GM18907 (cell line): ENCODE measurements at regions not wholly inside any gene's neighbourhood (a gene's known extent, or its start where the extent isn't known, plus 50 kb on each side); places are given as distances from the start of the nearest gene placed in this dataset.
"Not testable (repeated sequence)": the region's sequence is repeated elsewhere in the genome, so short reads cannot be mapped to it uniquely, and the experiment has no call there.

Experiments
- ATAC-seq: cut with Tn5 transposase; IDR thresholded peaks from one replicate; pipeline ENCODE4 v1.9.1; 2021; ENCODE audit warnings: mild to moderate bottlenecking, moderate library complexity; ENCODE audit not compliant: unreplicated experiment

DNA sequence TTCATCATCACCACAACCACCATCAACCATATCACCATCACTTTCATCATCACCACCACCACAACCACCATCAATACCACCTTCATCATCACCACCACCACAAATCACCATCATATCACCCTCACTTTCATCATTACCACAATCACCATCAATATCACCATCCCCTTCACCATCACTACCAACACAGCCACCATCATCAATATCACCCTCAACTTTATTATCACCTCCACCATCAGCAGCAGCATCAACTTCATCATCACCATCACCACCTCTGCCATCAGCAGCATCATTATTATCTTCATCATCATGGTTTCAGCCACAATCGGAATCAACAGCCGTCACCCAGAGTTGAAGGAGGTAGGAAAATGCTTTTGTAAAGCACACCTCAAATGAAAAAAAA is 225.7 kb upstream of the SULF2 start:
- ATAC-seq = no peak

DNA sequence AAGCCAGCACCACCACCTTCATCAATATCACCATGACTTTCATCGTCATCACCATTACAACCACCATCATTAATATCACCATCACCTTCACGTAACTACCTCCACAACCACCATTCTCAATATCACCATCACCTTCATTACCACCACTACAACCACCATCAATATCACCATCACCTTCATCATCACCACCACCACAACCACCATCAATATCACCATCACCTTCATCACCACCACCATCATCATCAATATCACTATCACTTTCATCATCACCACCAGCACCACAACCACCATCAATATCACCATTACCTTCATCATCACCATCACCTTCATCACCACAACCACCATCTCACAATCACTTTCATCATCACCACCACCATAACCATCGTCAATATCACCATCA is 225.3 kb upstream of the SULF2 start:
- no peak for ATAC-seq

DNA sequence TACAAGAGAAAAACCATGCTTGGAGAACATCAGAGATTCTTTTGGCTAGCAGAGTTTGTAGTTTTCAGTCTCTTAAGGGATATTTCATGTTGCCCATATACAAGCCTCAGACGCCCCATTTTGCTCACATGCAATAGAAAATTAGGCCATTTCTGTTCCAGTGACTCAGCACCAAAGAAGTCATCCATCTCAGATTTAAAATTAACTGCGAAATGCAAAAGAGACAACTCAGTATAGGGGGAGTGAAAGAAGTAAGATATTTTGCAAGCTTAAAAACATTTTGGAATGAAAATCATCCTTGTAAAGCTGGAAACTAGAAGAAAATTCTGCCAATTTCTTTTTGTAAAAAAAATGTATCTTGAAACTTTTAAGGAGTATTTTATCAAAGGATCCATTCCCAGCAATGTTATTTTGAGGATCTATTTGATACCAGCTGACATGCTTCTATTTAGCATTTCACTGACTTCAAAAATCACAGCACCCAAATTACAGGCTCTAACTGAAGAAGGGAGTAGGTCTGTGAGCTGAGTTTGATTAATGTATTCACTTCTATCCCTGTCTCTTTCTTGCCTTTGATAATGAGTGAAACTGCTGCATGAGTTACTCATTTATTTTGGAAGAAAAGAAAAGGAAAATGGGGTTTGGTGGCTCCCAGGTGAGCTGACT is 223.7 kb upstream of the SULF2 start:
- no peak for ATAC-seq

DNA sequence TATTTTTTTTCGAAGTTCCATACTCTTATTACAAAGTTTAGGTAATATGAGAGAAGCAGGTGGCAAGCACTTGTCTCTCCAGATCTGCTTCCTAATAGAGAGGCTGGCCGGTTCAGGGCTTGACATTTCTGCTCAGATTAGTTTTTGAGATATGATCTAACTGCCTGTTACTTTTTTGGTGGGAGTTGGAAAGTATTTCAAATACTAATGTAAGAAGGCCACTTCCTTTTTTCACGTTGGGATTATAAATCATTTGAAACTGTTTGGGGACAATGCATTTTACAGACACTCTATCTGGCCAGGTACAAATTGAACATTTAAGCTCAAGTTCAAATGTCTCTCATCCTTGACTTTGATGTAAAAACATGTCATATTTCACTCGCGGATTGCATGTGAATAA is 222.1 kb upstream of the SULF2 start:
- no peak for ATAC-seq

DNA sequence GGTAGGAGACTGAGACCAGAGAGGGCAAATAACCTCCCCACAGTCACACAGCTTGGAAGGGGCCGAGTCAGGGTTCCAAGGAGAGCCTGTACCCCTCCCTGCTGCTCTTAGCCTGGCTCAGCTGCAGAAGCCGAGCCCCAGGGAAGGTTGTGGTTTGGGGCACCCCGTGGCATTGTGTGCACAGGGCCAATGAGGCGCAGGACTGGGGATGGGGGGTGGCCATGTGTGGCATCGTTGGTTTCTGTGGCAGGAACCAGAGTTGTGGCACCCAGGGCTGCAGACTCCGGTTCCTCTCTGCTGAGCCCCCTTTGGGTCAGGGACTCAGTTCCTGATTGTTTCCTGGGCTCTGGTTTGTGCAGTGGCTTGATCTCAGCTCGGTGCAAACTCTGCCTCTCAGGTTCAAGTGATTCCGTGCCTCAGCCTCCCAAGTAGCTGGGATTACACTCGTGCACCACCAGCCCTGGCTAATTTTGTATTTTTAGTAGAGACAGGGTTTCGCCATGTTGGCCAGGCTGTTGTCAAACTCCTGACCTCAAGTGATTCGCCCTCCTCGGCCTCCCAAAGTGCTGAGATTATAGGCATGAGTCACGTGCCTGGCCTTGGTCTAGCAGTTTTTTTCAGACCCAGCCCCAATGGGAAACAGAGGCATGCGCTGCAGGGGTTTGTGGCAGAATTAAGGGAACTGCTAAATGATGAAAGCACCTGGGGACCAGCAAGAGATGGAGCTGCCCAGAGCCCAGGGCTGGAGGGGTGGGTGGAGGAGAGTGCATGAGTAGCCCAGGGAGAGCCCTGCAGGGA is 221.0 kb upstream of the SULF2 start:
- ATAC-seq = no peak

DNA sequence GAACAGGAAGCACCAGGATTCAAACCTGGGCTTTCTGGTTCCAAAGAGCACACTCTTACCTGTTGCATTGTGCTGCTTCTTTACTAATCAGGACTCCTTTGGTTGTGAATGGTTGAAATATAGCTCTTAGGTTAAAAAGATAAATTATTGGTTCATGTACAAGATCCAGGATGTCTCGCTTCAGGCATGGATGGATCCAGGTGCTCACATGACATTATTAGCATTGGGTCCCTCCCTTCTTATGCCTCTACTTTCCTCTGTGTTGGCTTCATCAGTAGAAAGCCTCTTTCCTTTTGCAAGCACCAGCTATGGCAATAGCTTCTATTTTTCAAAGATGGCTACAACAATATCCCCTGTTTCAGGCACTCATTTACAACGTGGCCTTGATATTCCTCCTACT is 217.7 kb upstream of the SULF2 start:
- ATAC-seq = no peak

DNA sequence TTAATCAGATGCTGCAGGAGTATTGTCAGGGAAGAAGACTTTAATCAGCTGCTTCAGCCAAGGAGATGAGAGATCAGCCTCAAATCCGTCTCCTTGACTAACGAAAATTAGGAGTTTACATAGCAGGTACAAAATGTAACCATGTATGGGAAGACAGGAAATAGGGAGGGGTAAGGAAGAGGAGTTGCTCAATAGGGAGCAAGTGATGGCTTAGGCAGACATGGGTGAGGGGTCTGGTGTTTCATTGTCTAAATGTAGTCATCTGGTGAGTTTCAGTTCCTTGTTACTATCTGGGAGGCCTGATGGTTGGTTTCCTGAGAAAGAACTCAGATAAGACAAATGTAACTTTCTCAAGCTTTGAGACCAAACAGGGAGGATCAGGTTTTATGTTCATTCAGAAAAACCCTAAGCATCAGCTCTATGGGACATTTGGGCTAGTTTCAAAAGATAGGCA is 217.3 kb upstream of the SULF2 start:
- ATAC-seq = peak; percentile 84

DNA sequence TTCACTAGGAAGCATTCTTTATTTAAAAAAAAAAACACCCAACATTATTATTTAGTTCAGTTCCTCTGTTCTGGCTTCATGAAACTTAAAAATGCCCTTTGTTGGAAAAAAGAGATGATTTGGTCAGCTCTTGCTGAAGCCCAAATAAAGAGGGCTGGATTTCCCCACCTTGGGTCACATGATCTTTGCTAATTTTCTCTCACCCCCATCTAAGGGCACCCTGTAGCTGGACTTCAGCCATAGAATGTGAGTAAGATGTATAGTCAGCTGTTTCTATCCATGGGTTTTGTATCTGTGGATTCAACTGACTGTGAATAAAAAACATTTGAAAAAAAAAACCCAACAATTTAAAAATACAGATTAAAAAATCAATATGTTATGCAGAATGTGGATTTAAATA is 213.9 kb upstream of the SULF2 start:
- ATAC-seq = no peak

- no peak for ATAC-seq
Observed at GRCh38 chr20:47998736-47999135, 213.5 kb upstream of the SULF2 start.

GRCh38 chr20:47995661-47996060 is 210.4 kb upstream of the SULF2 start:
- ATAC-seq = no peak

DNA sequence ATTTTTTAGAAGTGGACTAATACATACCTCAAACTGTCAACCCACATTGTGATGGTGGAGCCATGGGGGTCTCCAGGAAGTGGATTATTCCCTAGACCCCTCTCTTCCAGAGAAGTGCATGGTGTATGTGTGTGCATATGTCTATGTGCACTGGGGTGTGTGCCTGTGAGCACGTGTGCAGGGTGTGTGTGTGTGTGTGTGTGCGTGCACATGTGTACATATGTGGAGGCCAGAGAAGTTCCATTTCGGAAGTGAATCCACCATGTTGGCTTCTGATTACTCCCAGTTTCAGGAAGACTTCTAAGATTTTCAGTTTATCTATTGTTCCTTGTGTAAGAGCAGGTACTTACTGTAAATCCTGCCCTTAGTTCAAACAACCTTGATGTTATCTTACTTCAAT is 208.5 kb upstream of the SULF2 start:
- no peak for ATAC-seq

DNA sequence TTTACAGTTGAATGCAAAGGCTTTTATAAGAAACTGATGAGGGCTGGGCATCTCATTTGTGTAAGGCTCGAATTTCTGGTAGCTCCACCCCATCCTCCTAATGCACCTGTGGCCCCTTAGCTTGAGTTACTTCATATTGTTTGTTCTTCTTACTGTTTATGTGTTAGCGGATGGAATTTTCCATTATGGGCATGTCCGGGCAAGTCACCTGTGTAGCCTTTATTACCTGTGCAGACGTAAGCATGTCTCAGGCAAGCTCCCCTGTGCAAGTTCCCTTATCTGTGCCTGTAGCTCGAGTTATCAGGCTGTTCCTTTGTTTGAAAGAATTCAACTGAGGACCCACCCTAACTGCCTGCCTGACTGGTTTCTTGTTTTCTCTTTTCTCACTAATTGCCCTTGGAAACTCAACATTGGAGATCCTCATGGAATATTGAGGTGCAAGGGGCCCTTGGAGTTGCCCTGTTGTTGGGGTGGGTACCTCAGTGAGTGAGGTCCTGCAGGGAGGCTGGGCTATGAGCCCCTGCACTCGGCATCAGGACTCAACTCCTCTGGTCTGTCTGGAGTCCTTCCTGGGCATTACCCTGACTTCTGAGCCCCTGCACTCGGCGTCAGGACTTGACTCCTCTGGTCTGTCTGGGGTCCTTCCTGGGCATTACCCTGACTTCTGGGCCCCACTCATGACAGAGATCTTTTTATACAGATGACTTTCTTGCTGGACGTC is 207.9 kb upstream of the SULF2 start:
- ATAC-seq = no peak

DNA sequence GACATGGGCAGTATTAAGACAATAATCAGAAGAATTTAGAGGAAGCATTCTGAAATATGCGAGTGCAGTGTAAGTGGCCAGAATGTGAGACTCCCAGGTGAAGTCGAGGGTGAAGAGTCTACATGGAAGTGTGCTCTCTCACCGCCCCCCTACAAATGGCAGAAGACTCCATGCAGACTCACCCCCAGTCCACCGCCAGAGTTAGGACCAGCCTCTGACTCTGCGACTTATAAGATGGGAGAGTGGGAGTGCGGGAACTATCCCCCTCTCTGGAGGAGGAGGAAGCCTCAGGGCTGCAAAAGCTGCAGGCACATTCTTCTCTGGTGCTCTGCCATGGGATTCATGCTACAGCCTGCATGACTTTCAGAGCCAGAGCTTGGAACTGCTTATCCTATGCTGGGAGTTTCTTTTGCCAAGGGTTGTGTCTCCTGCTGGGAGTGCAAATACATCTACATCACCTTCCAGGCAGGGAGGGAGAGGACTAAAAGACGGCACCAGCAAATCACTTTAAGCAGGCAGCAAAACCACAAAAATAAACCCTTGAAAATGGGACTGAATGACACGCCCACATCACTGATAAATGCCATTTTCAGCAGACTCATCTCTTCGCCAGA is 206.7 kb upstream of the SULF2 start:
- ATAC-seq = no peak

DNA sequence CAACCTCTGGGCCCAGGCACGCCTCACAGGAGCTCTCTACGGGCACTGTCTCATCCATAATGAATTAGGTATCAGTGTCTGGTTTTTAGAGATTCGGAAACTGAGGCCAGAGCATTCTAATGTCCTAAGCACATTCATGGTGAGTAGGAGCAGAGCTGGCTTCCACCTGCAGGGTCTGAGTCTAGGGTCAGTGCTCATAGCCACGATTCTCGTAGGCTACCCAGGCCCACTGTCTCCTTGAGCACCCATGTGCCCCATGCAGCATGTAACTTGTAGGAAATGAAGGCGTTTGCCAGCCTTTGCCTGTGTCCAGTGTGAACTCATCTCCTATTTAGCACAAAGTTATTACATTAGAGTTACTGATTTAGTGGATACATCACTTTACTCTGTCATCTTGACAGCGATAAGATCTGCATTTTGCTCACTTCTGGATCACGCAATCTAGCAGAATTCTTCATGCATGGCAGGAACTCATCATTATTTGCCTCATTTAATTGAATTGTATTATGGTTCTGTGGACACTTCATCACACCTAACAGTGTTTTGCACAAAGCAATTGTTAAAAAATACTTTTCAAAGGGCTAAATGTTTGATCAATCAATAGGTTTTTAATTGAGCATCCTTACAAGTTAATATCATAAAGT is 205.3 kb upstream of the SULF2 start:
- no peak for ATAC-seq

GRCh38 chr20:47989957-47990356 is 204.7 kb upstream of the SULF2 start:
- ATAC-seq = no peak

- no peak for ATAC-seq
Observed at GRCh38 chr20:47988676-47989075, 203.4 kb upstream of the SULF2 start.

- no peak for ATAC-seq
Observed at GRCh38 chr20:47985092-47985850, 200.0 kb upstream of the SULF2 start.

DNA sequence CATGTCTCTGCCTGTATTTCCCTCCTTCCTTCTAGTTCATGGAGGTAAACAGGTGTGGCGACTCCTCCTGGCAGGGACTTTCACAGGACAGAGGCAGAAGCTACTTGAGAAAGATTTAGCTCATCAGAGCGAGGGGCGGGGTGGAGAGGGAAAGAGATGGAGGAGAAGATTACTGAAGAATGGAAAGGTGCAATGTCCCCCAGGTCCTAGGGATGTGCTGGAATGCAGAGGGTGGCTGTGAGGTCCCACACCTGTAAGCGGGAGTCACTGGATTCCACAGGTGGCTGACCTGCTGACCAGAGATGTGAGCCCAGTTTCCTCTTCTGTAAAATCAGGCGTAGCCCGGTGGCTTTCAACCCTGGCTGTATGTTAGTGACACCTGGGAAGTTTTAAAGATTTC is 199.2 kb upstream of the SULF2 start:
- ATAC-seq = no peak

DNA sequence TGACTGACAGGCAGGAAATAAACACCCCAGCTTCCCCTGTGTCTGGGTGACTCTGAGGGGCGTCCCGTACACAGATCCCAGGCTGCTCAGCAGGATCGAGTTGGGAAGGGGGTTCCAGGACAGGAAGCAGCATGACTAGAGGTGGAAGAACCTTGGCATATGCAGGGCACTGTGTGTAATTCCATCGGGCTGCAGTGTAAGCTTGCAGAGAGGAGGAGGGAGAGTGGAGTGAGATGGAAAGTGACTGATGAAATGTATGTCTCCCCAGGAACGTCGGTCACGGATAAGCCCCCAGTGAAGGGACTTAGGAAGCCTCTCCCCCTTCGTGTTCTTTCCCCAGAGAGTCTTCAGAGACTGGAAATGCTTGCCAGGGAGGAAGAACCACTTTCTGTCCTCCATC is 198.4 kb upstream of the SULF2 start:
- ATAC-seq = not testable (repeated sequence)
